ENCODE measurements at regions not wholly inside any gene's neighbourhood (a gene's known extent, or its start where the extent isn't known, plus 50 kb on each side); places are given as distances from the start of the nearest gene placed in this dataset.

DNA sequence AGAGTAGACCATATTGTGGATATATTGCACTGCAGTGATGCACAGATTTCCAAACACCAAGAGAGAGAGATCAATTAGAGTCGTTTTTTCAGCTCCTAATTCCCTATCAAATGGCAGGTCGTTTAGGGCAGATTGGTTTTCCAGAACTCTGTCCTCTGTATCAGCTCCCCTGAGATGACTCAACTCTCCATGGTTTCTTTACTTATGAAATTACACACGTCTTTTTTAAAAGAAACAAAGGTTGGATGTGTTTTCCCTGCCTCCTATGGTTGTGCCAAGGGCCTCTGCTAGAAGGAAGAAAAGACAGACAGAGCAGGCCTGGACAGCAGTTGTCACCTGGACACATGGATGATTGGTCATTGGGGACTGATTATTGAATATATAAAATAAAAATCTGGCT lies 478.1 kb upstream of the NBEA start:
- intact Hi-C loops (cut with micrococcal nuclease), result no loop called here
- Histone ChIP-seq H3K4me2 (replicated peaks; ENCODE audit: extremely low read depth, low read length, poor library complexity, severe bottlenecking) (no peak overlapping the region), H2AFZ (ENCODE audit: insufficient read depth, low read depth, low read length, poor library complexity, severe bottlenecking) (no peak overlapping the region), H3K79me2 (ENCODE audit: insufficient read depth, low read length) (no peaks in the 10 kb centered on the region), H3K4me1 (ENCODE audit: control insufficient read depth in 1 of 2, insufficient read depth in 2 of 2, low read length in 2 of 2) (no peaks in the 10 kb centered on the region), H3K4me3 (replicated peaks in 1 of 3; ENCODE audit: low read depth in 2 of 3, low read length in 3 of 3) (no peak overlapping the region), H3K27me3 (ENCODE audit: control insufficient read depth in 2 of 2, insufficient read depth in 2 of 2, low read length in 2 of 2) (no peaks in the 10 kb centered on the region), H3K9ac (ENCODE audit: insufficient read depth, low read length, poor library complexity, severe bottlenecking) (no peak overlapping the region), H3K36me3 (replicated peaks in 1 of 2; ENCODE audit: control insufficient read depth in 1 of 2, insufficient read depth in 2 of 2, low read length in 2 of 2) (no peaks in the 10 kb centered on the region), H3K9me3 (replicated peaks in 1 of 2; ENCODE audit: control insufficient read depth in 1 of 2, insufficient read depth in 1 of 2, low read length in 2 of 2) (peaks cover 9 to 24% of the 10 kb centered on the region in 2 donors), H3K27ac (ENCODE audit: low read depth in 1 of 2, low read length in 2 of 2) (no peak overlapping the region), H4K20me1 (ENCODE audit: insufficient read depth, low read length) (no peaks in the 10 kb centered on the region)
- Mint-ChIP-seq H3K4me3 (no peak overlapping the region), H3K9me3 (peaks cover 0 to 13% (median 6%) of the 10 kb centered on the region in 7 donors), H3K27ac (no peak overlapping the region), H3K27me3 (ENCODE audit: low read depth in 3 of 3) (no peaks in the 10 kb centered on the region), H3K4me1 (no peaks in the 10 kb centered on the region), H3K36me3 (no peaks in the 10 kb centered on the region)
- DNase-seq, result no peak
- WGBS (ENCODE audit: insufficient coverage), result no CpG with 5 or more reads among the region's 3 CpGs
- TF ChIP-seq, protein P1, sequence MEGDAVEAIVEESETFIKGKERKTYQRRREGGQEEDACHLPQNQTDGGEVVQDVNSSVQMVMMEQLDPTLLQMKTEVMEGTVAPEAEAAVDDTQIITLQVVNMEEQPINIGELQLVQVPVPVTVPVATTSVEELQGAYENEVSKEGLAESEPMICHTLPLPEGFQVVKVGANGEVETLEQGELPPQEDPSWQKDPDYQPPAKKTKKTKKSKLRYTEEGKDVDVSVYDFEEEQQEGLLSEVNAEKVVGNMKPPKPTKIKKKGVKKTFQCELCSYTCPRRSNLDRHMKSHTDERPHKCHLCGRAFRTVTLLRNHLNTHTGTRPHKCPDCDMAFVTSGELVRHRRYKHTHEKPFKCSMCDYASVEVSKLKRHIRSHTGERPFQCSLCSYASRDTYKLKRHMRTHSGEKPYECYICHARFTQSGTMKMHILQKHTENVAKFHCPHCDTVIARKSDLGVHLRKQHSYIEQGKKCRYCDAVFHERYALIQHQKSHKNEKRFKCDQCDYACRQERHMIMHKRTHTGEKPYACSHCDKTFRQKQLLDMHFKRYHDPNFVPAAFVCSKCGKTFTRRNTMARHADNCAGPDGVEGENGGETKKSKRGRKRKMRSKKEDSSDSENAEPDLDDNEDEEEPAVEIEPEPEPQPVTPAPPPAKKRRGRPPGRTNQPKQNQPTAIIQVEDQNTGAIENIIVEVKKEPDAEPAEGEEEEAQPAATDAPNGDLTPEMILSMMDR (IDR thresholded peaks at IDR 0.05), result no peak

DNA sequence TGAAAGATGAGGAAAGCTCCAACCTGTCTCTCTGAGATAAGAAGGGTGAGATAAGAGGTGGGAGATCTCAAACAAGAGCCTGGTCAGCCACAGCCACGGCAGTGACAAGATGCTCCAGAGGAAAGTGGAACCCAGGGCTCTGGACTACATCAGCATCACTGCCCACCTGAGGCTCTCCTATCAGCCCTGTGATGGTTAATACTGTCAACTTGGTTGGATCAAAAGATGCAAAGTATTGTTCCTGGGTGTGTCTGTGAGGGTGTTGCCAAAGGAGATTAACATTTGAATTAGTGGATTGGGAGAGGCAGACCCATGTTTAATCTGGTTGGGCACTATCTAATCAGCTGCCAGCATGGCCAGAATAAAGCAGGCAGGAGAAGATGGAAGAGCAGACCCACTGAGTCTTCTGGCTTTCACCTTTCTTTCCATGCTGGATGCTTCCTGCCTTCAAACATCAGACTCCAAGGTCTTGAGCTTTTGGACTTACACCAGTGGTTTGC lies 476.6 kb upstream of the NBEA start:
- H3K27ac Mint-ChIP-seq, result no peak overlapping the region
- intact Hi-C loops (cut with micrococcal nuclease), result no loop called here
- H3K4me1 Mint-ChIP-seq, result no peaks in the 10 kb centered on the region
- no peaks in the 10 kb centered on the region for H4K20me1 ChIP-seq (ENCODE audit: insufficient read depth, low read length)
- no peaks in the 10 kb centered on the region for H3K27me3 ChIP-seq (ENCODE audit: control insufficient read depth in 2 of 2, insufficient read depth in 2 of 2, low read length in 2 of 2)
- H3K9me3 ChIP-seq (replicated peaks in 1 of 2; ENCODE audit: control insufficient read depth in 1 of 2, insufficient read depth in 1 of 2, low read length in 2 of 2), result peaks cover 9 to 19% of the 10 kb centered on the region in 2 donors
- H3K9me3 Mint-ChIP-seq, result peaks cover 0 to 13% (median 6%) of the 10 kb centered on the region in 7 donors
- H3K4me1 ChIP-seq (ENCODE audit: control insufficient read depth in 1 of 2, insufficient read depth in 2 of 2, low read length in 2 of 2), result no peaks in the 10 kb centered on the region
- H3K9ac ChIP-seq (ENCODE audit: insufficient read depth, low read length, poor library complexity, severe bottlenecking), result no peak overlapping the region
- WGBS (ENCODE audit: insufficient coverage), result 100% methylated on average over 1 of the region's 1 CpG
- no peak overlapping the region for H3K4me3 ChIP-seq (replicated peaks in 1 of 3; ENCODE audit: low read depth in 2 of 3, low read length in 3 of 3)
- no peak overlapping the region for H3K4me2 ChIP-seq (replicated peaks; ENCODE audit: extremely low read depth, low read length, poor library complexity, severe bottlenecking)
- no peak overlapping the region for H2AFZ ChIP-seq (ENCODE audit: insufficient read depth, low read depth, low read length, poor library complexity, severe bottlenecking)
- no peak for DNase-seq
- no peaks in the 10 kb centered on the region for H3K27me3 Mint-ChIP-seq (ENCODE audit: low read depth in 3 of 3)
- no peaks in the 10 kb centered on the region for H3K79me2 ChIP-seq (ENCODE audit: insufficient read depth, low read length)
- H3K4me3 Mint-ChIP-seq, result no peak overlapping the region
- TF ChIP-seq, protein P1 (IDR thresholded peaks at IDR 0.05), result no peak
- no peak overlapping the region for H3K27ac ChIP-seq (ENCODE audit: low read depth in 1 of 2, low read length in 2 of 2)
- H3K36me3 Mint-ChIP-seq, result no peaks in the 10 kb centered on the region
- H3K36me3 ChIP-seq (replicated peaks in 1 of 2; ENCODE audit: control insufficient read depth in 1 of 2, insufficient read depth in 2 of 2, low read length in 2 of 2), result no peaks in the 10 kb centered on the region
